GM06990 (cell line): ENCODE measurements at regions not wholly inside any gene's neighbourhood (a gene's known extent, or its start where the extent isn't known, plus 50 kb on each side); places are given as distances from the start of the nearest gene placed in this dataset.
"Not testable (repeated sequence)": the region's sequence is repeated elsewhere in the genome, so short reads cannot be mapped to it uniquely, and the experiment has no call there.

Experiments used
- DNase-seq: peaks from one replicate; pipeline ENCODE4 v3.0.0-alpha.2; 2011; ENCODE audit not compliant: insufficient read length; ENCODE audit errors: extremely low read depth
- H3K27me3 ChIP-seq: replicated peaks from 2 replicates; pipeline ENCODE4 v1.6.0; 2011; ENCODE audit warnings: low read length; ENCODE audit not compliant: control insufficient read depth, insufficient read depth
- H3K36me3 ChIP-seq: 2 replicates; pipeline ENCODE4 v1.5.1; 2011; ENCODE audit warnings: low read length; ENCODE audit not compliant: control insufficient read depth, insufficient read depth
- H3K4me3 ChIP-seq: replicated peaks from 2 replicates; pipeline ENCODE4 v1.5.1; 2011; ENCODE audit warnings: low read depth, mild to moderate bottlenecking, control low read depth, low read length
- TF ChIP-seq, protein P1 (sequence below): IDR thresholded peaks from 2 replicates; pipeline ENCODE4 v1.5.1; 2011; ENCODE audit warnings: low read length, control low read depth, mild to moderate bottlenecking, inconsistent platforms; ENCODE audit not compliant: insufficient read depth, poor library complexity, severe bottlenecking

DNA sequence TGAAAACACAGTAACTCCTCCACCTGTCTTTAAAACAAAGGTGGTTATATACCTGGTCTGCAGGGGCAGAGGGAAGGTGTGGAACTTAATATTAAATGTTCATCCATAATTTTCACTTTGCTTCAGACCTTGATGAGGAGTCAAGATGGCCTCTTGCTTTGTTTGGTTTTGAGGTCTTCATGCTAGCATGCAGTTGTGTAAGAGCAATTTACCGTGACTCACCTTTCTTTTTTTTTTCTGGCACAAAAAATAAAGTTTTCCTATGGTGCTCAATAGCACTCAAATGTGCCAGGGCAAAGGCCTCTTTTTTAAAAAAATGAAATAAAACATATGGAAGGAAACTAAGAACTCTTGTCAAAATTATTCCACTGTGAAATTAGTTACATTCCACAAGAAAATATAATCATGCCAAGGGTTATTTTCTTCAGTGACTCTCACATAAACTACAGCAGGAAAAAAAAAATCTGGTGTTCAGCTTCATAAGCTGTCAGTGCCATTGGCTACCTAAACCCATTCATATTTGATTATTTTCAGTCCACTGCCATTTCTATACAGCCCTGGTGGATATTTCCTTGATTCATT, 128.2 kb downstream of the SLC7A11 start:
- no peak overlapping the region for H3K4me3 ChIP-seq
- H3K36me3 ChIP-seq: no peaks in the 10 kb centered on the region
- no peak for DNase-seq
- TF ChIP-seq, protein P1, sequence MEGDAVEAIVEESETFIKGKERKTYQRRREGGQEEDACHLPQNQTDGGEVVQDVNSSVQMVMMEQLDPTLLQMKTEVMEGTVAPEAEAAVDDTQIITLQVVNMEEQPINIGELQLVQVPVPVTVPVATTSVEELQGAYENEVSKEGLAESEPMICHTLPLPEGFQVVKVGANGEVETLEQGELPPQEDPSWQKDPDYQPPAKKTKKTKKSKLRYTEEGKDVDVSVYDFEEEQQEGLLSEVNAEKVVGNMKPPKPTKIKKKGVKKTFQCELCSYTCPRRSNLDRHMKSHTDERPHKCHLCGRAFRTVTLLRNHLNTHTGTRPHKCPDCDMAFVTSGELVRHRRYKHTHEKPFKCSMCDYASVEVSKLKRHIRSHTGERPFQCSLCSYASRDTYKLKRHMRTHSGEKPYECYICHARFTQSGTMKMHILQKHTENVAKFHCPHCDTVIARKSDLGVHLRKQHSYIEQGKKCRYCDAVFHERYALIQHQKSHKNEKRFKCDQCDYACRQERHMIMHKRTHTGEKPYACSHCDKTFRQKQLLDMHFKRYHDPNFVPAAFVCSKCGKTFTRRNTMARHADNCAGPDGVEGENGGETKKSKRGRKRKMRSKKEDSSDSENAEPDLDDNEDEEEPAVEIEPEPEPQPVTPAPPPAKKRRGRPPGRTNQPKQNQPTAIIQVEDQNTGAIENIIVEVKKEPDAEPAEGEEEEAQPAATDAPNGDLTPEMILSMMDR: no peak
- no peaks in the 10 kb centered on the region for H3K27me3 ChIP-seq

DNA sequence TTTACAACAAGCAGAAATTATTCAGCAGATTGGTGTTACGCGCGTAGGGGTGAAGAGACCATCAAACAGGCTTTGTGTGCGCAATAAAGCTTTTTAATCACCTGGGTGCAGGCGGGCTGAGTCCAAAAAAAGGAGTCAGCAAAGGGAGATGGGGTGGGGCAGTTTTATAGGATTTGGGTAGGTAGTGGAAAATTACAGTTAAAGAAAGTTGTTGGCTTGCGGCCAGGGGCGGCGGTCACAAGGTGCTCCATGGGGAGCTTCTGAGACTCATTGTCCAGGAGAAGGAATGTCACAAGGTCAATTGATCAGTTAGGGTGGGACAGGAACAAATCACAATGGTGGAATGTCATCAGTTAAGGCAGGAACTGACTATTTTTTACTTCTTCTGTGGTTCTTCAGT, 129.3 kb downstream of the SLC7A11 start:
- not testable (repeated sequence) for H3K36me3 ChIP-seq, H3K4me3 ChIP-seq, DNase-seq, H3K27me3 ChIP-seq

DNA sequence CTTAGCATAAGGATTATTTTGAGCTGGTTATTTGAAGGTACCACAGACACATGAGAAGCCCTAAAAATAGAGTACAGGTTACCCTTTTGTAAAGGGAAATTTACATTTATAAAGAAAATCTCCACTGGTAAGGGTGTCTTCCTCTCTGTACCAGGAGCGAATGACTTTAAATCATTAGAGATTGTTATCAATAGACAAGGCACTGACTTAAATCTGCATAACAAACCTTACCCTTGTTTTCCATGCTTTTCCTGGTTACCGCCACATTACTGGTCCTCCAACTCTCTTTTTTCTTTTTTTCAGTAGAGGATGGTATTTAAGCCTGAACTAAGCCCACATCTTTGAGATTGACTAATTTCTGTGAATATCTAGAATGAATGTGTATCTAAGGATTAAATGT, 129.8 kb downstream of the SLC7A11 start:
- no peak overlapping the region for H3K4me3 ChIP-seq

DNA sequence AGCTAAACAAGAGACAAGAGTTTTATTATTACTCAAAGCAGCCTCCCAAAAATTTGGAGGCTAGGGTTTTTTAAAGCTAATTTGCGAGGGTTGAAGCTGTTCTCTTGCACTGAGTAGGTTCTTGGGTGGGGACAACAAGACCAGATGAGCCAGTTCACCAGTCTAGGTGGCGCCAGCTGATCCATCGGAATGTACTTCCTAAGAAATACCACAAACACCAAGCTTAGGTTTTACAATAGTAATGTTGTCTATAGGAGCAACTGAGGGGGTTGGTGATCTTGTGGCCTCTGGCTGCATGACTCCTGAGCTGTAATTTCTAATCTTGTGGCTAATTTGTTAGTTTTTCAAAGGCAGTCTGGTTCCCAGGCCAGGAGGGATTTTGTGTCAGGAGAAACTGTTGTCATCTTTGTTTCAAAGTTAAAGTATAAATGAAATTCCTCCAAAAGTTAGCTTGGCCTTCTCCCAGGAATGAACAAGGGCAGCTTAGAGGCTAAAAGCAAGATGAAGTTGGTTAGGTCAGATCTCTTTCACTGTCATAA, 130.6 kb downstream of the SLC7A11 start:
- no peaks in the 10 kb centered on the region for H3K27me3 ChIP-seq
- no peak for DNase-seq
- no peaks in the 10 kb centered on the region for H3K36me3 ChIP-seq
- no peak overlapping the region for H3K4me3 ChIP-seq
- TF ChIP-seq, protein P1: no peak

More for the DNA sequence above, 129.8 kb downstream of the SLC7A11 start:
- no peak for DNase-seq
- Histone ChIP-seq H3K36me3 (no peaks in the 10 kb centered on the region), H3K27me3 (no peaks in the 10 kb centered on the region)
- TF ChIP-seq, protein P1: no peak

DNA sequence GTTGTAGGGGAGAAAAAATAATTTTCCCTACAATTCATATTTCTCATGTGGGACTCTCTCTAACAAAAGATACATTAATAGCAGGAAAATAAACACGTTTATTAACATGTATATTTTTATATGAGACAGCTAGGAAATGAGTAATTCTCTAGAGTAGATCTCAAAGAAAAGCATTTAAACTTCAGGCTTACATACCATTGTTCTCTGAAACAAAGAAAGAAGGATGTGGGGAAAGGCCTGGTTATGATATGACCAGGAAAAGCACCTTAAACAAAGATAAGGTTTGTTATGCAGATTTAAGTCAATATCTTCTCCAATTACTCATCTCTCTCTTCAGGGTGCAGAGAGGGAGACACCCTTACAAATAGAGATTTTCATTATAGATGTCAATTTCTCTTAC, 131.3 kb downstream of the SLC7A11 start:
- no peak overlapping the region for H3K4me3 ChIP-seq
- TF ChIP-seq, protein P1: no peak

DNA sequence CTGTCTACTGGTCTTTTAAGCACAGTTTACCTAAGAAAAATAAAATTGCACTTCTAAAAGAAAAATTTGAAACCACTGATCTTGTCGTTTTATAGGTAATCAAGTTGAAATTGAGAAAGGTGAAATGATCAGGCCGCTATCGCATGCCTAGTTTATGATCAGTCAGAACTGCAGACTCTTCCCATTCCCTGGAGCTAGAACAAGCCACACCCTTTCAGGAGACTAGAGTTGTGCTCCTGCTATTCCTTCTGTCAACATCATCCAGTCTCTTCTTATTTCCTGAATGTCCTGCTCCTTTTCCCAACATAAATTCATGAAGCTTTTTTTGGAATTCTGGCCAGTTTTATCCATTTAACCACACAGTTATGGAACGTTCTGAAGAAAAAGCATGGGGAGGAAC, 135.1 kb downstream of the SLC7A11 start:
- DNase-seq: no peak
- H3K36me3 ChIP-seq: no peaks in the 10 kb centered on the region
- H3K4me3 ChIP-seq: no peak overlapping the region
- TF ChIP-seq, protein P1: no peak
- H3K27me3 ChIP-seq: no peaks in the 10 kb centered on the region

More for the DNA sequence above, 131.3 kb downstream of the SLC7A11 start:
- peak; percentile 40 for DNase-seq
- H3K36me3 ChIP-seq: no peaks in the 10 kb centered on the region
- no peaks in the 10 kb centered on the region for H3K27me3 ChIP-seq
